ENCODE measurements at regions not wholly inside any gene's neighbourhood (a gene's known extent, or its start where the extent isn't known, plus 50 kb on each side); places are given as distances from the start of the nearest gene placed in this dataset.

DNA sequence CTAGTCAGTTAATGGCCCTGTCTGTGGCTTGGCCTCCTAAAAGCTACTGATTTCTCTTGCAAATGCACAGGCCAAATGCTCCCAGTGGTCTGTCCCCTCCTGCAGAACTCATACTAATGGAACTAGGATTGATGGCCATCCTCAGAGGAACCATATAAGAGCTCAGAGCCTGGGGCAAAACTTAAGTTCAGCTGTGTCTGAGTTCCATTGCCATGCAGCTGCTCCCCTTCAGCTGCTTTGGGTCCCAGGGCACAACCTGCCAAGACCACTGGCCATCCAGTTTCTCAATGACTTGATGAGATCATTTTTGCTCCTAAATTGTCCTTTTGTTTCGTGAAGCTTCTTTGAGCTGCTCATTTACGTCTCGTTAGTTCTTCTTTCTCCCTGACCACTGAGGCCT, 529.5 kb upstream of the TBL1XR1 start:
- ChIA-PET CTCF (no interaction called here), POLR2A (no interaction called here)
- Mint-ChIP-seq H3K9me3 (peaks cover 9% of the 10 kb centered on the region), H3K27me3 (ENCODE audit: low read depth) (no peaks in the 10 kb centered on the region; the same call in 1 of the 2 replicates), H3K4me3 (no peak overlapping the region), H3K27ac (no peak overlapping the region), H3K4me1 (peaks cover 31% of the 10 kb centered on the region), H3K36me3 (0 out of 2 replicates have a peak, but pooled peaks cover 5% of the 10 kb centered on the region)
- DNase-seq (ENCODE audit: low spot score): no peak
- TF ChIP-seq, protein P1, sequence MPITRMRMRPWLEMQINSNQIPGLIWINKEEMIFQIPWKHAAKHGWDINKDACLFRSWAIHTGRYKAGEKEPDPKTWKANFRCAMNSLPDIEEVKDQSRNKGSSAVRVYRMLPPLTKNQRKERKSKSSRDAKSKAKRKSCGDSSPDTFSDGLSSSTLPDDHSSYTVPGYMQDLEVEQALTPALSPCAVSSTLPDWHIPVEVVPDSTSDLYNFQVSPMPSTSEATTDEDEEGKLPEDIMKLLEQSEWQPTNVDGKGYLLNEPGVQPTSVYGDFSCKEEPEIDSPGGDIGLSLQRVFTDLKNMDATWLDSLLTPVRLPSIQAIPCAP (CRISPR knock-in tag; IDR thresholded peaks at IDR 0.05): no peak
- no peak for TF ChIP-seq NFE2L1 (CRISPR knock-in tag; IDR thresholded peaks at IDR 0.05)
- TF ChIP-seq ZNF232 (CRISPR knock-in tag; IDR thresholded peaks at IDR 0.05): no peak
- TF ChIP-seq FOXP1 (CRISPR knock-in tag; IDR thresholded peaks at IDR 0.05; ENCODE audit: borderline replicate concordance): no peak
- no peak for TF ChIP-seq PRRX2 (CRISPR knock-in tag; IDR thresholded peaks at IDR 0.05)
- no peak for TF ChIP-seq ZBTB21 (CRISPR knock-in tag; IDR thresholded peaks at IDR 0.05; ENCODE audit: borderline replicate concordance)
- no peak for TF ChIP-seq TP53 (CRISPR knock-in tag; IDR thresholded peaks at IDR 0.05)
- TF ChIP-seq ZNF219 (CRISPR knock-in tag; IDR thresholded peaks at IDR 0.05; ENCODE audit: borderline replicate concordance): no peak
- TF ChIP-seq, protein P2, sequence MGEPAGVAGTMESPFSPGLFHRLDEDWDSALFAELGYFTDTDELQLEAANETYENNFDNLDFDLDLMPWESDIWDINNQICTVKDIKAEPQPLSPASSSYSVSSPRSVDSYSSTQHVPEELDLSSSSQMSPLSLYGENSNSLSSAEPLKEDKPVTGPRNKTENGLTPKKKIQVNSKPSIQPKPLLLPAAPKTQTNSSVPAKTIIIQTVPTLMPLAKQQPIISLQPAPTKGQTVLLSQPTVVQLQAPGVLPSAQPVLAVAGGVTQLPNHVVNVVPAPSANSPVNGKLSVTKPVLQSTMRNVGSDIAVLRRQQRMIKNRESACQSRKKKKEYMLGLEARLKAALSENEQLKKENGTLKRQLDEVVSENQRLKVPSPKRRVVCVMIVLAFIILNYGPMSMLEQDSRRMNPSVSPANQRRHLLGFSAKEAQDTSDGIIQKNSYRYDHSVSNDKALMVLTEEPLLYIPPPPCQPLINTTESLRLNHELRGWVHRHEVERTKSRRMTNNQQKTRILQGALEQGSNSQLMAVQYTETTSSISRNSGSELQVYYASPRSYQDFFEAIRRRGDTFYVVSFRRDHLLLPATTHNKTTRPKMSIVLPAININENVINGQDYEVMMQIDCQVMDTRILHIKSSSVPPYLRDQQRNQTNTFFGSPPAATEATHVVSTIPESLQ (CRISPR knock-in tag; IDR thresholded peaks at IDR 0.05): no peak
- TF ChIP-seq, protein P3, sequence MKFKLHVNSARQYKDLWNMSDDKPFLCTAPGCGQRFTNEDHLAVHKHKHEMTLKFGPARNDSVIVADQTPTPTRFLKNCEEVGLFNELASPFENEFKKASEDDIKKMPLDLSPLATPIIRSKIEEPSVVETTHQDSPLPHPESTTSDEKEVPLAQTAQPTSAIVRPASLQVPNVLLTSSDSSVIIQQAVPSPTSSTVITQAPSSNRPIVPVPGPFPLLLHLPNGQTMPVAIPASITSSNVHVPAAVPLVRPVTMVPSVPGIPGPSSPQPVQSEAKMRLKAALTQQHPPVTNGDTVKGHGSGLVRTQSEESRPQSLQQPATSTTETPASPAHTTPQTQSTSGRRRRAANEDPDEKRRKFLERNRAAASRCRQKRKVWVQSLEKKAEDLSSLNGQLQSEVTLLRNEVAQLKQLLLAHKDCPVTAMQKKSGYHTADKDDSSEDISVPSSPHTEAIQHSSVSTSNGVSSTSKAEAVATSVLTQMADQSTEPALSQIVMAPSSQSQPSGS (CRISPR knock-in tag; IDR thresholded peaks at IDR 0.05; ENCODE audit: borderline replicate concordance, low read depth): no peak
- TF ChIP-seq ZNF396 (CRISPR knock-in tag; IDR thresholded peaks at IDR 0.05; ENCODE audit: borderline replicate concordance): no peak
- no peak for TF ChIP-seq SOX15 (CRISPR knock-in tag; IDR thresholded peaks at IDR 0.05)
- TF ChIP-seq, protein P4, sequence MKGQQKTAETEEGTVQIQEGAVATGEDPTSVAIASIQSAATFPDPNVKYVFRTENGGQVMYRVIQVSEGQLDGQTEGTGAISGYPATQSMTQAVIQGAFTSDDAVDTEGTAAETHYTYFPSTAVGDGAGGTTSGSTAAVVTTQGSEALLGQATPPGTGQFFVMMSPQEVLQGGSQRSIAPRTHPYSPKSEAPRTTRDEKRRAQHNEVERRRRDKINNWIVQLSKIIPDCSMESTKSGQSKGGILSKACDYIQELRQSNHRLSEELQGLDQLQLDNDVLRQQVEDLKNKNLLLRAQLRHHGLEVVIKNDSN (CRISPR knock-in tag; IDR thresholded peaks at IDR 0.05): no peak
- no peak for TF ChIP-seq RORB (CRISPR knock-in tag; IDR thresholded peaks at IDR 0.05)
- ATAC-seq: no peak

DNA sequence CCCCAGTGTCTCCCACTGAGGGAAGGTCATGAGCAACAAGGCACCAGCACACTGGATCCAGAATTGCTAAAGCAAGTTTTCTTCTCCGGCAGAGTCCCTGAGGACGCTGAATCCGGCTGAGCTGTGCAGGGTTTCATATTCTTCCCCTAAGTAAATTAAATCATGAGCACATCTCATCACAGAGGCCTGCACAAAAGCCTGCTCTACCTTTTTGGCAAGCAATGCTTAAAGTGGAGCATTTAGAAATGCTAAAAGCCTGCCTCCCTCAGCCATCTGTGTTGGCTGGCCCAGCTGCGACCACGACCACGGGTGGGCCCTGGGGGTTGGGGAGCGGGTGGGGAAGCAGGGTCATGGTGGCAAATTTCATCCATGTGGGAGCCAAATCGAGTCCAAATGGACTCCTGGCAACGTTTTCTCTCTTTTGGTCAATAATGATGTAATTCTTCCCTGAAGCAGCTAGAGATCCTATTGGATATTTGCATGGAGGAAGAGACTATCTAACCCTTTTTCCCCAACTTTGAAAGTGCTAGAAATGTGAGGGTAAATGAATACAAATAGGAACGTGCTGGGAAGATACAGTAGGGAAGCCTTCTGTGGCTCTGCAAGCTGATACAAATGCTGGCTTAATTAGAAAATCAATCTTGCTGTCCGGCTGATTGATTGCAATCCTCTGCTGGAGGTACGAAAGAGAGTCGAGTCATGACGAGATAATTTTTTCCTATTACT, 532.8 kb upstream of the TBL1XR1 start:
- DNase-seq (ENCODE audit: low spot score) (no peak), ATAC-seq (peak; percentile 36)
- Mint-ChIP-seq H3K4me1 (peaks cover 31% of the 10 kb centered on the region), H3K9me3 (peaks cover 9% of the 10 kb centered on the region), H3K36me3 (0 out of 2 replicates have a peak, but pooled peaks cover 5% of the 10 kb centered on the region), H3K4me3 (no peak overlapping the region), H3K27ac (0 out of 2 replicates have a peak overlapping the region, but pooled peaks have one; percentile 31), H3K27me3 (ENCODE audit: low read depth) (no peaks in the 10 kb centered on the region; the same call in 1 of the 2 replicates)
- TF ChIP-seq SP1 (CRISPR knock-in tag; conservative IDR thresholded peaks at IDR 0.05): no peak
- TF ChIP-seq, protein P5, sequence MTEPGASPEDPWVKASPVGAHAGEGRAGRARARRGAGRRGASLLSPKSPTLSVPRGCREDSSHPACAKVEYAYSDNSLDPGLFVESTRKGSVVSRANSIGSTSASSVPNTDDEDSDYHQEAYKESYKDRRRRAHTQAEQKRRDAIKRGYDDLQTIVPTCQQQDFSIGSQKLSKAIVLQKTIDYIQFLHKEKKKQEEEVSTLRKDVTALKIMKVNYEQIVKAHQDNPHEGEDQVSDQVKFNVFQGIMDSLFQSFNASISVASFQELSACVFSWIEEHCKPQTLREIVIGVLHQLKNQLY (CRISPR knock-in tag; IDR thresholded peaks at IDR 0.05): no peak
- ChIA-PET CTCF (no interaction called here), POLR2A (no interaction called here)

DNA sequence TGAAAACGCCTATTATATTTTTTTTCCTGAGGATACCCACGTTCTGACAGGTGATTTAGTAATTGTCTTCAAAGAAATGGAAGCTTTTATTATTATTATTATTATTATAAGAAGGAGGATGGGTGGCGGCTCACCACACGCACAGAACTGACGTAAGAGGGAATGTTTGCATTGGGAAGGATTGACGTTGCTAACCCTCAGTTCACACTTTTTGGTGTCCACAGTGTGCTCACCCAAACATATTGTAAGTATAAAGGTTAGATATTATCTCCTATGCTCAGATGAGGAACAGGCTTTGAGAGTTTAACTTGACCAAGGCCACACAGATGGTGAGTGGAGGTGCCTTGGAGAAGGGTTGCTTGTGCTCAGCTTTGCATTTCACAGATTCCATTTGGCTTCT, 533.5 kb upstream of the TBL1XR1 start:
- H3K4me3 Mint-ChIP-seq: no peak overlapping the region
- TF ChIP-seq CBFB (CRISPR knock-in tag; IDR thresholded peaks at IDR 0.05; ENCODE audit: low read depth) (no peak), NR2C2 (CRISPR knock-in tag; IDR thresholded peaks at IDR 0.05) (no peak), ZNF219 (CRISPR knock-in tag; IDR thresholded peaks at IDR 0.05; ENCODE audit: borderline replicate concordance) (no peak), ZNF671 (CRISPR knock-in tag; IDR thresholded peaks at IDR 0.05) (no peak), FOXJ3 (CRISPR knock-in tag; IDR thresholded peaks at IDR 0.05; ENCODE audit: borderline replicate concordance) (no peak), SMAD3 (CRISPR knock-in tag; IDR thresholded peaks at IDR 0.05; ENCODE audit: borderline replicate concordance) (no peak)
- TF ChIP-seq, protein P6, sequence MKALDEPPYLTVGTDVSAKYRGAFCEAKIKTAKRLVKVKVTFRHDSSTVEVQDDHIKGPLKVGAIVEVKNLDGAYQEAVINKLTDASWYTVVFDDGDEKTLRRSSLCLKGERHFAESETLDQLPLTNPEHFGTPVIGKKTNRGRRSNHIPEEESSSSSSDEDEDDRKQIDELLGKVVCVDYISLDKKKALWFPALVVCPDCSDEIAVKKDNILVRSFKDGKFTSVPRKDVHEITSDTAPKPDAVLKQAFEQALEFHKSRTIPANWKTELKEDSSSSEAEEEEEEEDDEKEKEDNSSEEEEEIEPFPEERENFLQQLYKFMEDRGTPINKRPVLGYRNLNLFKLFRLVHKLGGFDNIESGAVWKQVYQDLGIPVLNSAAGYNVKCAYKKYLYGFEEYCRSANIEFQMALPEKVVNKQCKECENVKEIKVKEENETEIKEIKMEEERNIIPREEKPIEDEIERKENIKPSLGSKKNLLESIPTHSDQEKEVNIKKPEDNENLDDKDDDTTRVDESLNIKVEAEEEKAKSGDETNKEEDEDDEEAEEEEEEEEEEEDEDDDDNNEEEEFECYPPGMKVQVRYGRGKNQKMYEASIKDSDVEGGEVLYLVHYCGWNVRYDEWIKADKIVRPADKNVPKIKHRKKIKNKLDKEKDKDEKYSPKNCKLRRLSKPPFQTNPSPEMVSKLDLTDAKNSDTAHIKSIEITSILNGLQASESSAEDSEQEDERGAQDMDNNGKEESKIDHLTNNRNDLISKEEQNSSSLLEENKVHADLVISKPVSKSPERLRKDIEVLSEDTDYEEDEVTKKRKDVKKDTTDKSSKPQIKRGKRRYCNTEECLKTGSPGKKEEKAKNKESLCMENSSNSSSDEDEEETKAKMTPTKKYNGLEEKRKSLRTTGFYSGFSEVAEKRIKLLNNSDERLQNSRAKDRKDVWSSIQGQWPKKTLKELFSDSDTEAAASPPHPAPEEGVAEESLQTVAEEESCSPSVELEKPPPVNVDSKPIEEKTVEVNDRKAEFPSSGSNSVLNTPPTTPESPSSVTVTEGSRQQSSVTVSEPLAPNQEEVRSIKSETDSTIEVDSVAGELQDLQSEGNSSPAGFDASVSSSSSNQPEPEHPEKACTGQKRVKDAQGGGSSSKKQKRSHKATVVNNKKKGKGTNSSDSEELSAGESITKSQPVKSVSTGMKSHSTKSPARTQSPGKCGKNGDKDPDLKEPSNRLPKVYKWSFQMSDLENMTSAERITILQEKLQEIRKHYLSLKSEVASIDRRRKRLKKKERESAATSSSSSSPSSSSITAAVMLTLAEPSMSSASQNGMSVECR (CRISPR knock-in tag; IDR thresholded peaks at IDR 0.05; ENCODE audit: borderline replicate concordance): no peak
- no peaks in the 10 kb centered on the region; the same call in 1 of the 2 replicates for H3K27me3 Mint-ChIP-seq (ENCODE audit: low read depth)
- H3K9me3 Mint-ChIP-seq: peaks cover 9% of the 10 kb centered on the region
- peaks cover 31% of the 10 kb centered on the region for H3K4me1 Mint-ChIP-seq
- no peak for DNase-seq (ENCODE audit: low spot score)
- H3K36me3 Mint-ChIP-seq: 0 out of 2 replicates have a peak, but pooled peaks cover 5% of the 10 kb centered on the region
- no peak for ATAC-seq
- CTCF ChIA-PET: interaction anchor here (1.0 kb wide), 1 partner anchor 692 kb away, joined by 4 read pairs; no protein-coding TSS in a partner anchor
- POLR2A ChIA-PET: no interaction called here
- H3K27ac Mint-ChIP-seq: no peak overlapping the region
